ENCODE measurements at regions not wholly inside any gene's neighbourhood (a gene's known extent, or its start where the extent isn't known, plus 50 kb on each side); places are given as distances from the start of the nearest gene placed in this dataset.
"Not testable (repeated sequence)": the region's sequence is repeated elsewhere in the genome, so short reads cannot be mapped to it uniquely, and the experiment has no call there.

DNA sequence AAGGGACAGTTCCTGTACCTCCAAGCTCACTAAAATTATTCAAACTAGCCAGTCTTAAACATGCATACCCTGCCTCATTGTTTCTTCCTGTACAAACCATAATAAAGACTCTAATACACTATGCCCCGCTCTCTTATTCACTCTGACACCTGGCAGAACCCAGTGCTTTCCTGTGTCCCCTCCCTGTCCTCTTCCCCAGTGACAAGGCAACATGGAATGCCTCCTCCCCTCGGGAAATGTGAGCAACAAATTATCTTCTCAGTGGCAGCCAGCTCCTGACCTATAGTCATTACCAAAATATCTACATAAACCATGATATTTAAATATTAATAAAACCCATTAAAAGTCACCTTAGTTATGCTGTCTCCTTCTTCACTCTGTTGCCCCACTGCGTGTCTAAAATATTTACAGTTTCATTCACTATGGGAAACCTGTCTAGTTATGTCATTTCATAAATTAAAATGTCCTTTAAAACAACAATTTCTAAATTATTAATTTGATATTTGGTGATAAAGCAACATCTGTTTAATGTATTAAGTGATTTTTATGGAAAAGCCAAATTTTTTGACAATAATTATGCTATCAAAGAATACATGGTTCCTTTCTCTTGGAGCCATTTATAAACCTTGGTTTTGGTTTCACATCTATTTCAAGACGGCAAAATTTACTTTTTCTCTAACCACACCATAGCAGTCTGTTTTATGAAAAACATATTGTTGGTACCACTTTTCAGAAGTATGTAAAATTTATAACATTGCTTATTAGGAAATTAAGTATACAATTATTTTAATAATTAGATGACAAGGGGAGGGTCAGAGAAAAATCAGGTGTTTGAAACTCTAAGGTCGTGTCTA, 1355.2 kb downstream of the XPNPEP1 start:
- FAIRE-seq = no peak

DNA sequence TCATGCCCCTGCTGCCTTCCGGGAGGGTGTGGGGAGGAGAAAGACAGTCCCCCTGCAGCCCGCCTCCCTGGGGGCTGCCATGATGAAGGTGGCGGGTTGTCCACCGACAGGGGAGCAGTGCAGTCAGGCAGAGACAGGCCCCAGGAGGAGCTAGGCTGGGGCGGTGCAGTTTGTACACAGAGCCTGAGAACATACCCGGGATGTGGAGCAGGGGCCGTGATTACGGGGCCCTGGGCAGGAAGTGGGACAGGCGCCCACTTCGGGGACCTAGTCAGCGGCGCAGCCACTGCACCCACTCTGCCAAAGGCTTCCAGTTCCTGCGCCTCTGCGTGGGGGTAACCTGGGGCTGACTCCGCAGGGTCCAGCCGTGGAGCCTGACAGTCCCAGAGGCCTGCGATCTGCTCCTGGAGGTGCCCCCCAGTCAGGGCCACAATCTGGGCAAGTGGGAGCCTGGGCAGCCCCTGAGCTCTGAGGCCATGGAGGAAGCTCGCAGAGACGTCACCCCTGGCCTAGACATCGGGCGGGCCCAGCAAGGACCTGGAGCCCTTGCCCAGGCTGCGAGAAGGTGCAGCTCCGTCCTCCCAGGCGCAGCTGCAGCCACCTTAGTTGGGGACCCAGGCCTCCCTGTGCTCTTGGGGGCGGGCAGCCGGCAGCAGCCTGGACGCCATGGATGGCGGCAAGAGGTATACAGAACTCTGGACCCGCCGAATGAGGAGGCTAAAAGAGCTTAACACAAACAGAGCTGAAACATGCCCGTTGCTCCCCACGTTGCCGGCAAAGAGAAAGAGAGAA, 1356.8 kb downstream of the XPNPEP1 start:
- no peak for FAIRE-seq

DNA sequence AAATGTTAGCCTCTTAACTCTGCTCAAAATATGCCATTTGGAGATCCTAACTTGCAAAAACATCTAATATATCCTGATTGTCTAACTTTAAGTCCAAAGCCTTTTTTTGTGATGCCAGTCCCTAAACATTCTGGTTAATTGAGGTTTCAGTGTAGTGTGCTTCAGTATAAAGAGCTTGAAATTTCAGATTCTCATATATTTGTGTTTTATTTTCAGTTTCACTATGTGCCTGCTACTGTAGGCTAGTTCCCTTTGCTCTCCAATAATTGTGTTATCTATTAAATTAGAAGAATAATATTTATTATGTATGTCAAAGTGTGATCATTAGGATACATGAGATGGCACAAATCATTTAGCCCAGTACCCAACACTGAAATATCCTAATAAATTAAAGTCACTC, 1361.2 kb downstream of the XPNPEP1 start:
- FAIRE-seq = no peak

DNA sequence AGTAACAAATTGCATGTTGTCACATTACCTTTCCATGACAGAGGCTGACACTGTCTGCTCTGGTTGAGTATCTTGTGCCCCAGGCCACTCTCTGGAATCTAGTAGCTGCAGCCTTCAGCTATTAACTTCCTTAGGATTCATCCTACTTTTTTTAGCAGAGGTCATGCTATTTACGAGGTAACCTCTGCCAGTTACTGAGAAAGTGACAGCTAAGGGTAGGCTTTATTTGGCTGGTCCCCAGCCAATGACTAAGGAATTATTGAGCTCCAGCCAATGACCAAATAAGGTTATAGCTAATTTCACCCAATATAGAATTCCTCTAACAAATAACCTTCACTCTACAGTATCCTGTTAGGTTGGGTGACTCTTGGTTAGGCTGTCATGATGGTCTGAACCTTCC, 1361.7 kb downstream of the XPNPEP1 start:
- no peak for FAIRE-seq

DNA sequence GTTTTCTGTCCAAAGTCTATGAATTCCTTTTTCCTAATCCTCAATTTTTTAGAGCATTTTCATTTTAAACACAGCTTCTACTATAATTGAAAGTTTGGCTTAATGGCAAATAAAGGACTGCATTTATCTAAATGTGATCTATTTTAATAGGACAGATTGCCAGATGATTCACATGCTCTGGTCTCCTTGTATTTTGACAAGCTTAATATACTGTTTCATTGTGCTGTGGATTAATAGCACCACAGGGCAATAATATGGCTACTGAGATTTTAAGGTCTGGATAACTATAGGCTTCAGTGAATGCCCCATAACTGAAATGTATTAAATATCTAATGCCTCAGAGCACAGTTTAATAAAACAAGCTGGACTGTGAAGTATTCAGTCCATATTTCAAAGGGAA, 1362.8 kb downstream of the XPNPEP1 start:
- no peak for FAIRE-seq

DNA sequence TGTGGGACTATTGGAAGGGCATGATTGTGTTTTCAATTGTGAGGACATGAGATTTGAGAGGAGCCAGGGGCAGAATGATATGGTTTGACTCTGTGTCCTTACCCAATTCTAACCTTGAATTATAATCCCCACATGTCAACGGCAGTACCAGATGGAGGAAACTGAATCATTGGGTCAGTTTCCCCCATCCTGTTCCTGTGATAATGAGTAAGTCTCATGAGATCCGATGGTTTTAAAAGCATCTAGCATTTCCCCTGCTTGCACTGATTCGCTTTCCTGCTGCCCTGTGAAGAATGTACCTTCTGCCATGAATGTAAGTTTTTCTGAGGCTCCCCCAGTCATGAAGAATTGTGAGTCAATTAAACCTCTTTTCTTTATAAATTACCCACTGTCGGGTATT, 1367.1 kb downstream of the XPNPEP1 start:
- FAIRE-seq = no peak

DNA sequence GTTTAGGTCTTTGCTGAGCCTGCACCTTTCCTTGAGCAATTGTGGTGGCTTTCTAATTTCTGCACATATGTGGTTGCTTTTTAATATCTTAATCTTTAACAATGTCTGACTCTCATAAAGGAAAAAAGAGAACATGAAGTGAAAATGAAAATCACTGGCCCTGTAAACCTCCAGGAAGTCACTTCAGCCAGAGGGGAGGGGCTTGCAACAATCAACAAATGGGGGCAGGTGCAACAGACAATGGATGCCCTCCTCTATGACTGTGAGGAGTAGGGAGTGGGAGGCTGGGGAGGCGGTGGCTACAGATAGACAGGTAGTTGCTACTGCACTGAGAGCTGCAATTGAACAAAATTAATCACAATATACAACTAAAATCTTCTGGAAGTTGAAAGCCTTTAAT, 1377.4 kb downstream of the XPNPEP1 start:
- FAIRE-seq = no peak

DNA sequence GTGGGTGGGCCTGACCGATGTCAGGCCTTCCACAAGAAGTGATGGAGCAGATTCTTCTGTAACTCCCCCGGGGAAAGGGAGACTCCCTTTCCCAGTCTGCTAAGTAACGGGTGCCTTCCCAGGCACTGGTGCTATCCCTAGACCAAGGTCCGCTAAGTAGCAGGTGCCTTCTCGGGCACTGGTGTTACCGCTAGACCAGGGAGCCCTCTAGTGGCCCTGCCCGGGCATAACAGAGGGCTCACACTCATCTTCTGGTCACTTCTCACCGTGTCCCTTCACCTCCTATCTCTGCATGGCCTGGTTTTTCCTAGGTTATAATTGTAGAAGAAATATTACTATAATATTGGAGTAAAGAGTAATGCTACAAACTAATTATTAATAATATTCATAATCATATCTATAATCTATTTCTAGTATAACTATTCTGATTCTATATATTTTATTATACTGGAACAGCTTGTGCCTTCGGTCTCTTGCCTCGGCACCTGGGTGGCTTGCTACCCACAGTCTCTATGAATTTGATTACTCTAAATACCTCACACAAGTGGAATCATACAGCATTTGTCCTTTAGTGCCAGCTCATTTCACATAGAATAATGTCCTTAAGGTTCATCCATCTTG, 1378.7 kb downstream of the XPNPEP1 start:
- peak; percentile 88 for FAIRE-seq

DNA sequence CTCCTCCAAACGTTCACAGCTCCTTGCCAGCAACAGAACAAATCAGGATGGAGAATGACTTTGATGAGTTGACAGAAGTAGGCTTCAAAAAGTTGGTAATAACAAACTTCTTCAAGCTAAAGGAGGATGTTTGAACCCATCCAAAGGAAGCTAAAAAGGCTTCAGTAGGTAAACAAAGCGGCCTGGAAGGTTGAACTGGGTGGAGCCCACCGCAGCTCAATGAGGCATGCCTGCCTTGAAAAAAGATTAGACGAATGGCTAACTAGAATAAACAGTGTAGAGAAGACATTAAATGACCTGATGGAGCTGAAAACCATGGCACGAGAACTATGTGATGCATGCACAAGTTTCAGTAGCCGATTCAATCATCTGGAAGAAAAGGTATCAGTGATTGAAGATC, 1369.0 kb upstream of the SORCS1 start:
- FAIRE-seq = not testable (repeated sequence)

DNA sequence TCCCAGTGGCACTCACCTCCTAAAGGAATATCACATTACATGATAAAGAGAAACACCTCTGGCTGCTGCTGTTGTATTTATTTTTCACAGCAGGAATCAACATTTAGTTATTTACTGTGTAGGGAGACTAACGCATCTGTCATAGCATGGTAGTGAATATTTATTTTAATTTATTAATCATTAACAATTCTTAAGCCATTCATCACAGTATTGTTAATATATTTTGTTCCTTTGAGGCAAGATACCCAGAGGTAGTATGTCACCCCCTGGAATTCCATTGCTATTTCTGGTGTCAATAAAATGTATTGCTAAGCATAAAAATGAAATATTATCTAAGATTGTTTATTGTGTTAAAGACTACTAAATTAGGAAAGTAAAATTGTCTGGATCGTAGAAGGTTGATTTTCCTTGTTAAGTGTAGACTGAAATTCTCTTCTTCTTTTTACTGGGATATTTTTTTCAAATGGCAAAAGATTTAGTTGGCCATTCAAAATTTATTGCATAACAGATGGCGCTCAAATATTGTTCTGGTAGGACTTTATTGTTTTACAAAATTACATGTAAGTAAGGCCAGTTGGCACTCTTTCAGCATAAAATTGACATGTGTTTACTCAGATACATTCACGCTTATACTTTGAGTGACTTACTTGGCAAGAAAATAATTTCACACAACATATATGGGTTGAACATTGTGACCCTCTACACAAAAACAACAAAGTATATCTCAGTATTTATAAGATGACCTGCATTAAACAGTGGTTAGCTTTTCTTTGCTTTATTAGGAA, 1358.7 kb upstream of the SORCS1 start:
- peak; percentile 13 for FAIRE-seq

DNA sequence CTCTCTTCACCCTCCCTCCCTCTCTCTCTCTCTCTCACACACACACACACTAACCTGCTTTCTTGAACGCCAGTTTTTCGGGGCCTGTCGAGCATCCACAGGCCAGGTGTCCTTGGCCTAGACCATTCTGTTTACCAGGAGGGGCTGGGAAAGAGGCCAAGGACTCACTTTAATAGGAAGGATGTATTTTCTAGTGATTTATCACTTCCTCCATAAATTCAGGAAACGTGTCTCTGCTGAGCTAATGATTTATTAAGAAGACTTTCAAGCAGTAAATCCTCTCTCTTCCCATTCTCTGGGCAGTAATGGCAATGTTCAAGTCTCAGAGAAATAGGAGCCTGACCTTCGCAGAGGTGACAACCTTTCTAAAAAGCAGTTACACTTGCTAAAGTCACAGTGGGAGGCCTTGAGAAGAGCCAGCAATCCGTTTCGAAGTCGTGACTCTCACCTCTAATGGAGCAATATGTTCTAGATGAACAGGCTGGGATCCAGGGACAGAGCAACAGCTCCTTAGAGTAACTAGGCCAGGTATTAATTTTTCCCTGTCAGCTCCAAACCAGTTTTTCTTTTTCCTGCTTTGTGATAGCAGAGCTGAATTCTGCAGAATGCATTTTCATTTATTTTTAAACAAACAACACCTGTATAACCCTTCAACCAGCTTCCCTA, 1357.5 kb upstream of the SORCS1 start:
- no peak for FAIRE-seq

DNA sequence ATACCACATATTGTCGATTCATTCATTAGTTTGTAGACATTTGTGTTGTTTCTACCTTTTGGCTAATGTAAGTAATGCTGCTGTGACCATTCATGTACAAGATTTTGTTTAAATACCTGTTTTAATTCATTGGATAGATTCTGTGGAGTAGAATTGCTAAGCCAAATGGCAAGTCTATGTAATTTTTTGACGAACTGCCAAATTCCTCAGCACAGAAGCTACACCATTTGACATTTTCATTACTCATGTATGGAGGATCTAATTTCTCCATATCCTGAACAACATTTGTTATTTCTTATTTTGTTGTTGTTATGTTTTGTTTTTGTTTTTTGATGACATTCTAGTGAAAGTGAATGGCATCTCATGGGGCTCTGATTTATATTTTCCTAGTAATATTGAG, 1351.3 kb upstream of the SORCS1 start:
- FAIRE-seq = no peak

DNA sequence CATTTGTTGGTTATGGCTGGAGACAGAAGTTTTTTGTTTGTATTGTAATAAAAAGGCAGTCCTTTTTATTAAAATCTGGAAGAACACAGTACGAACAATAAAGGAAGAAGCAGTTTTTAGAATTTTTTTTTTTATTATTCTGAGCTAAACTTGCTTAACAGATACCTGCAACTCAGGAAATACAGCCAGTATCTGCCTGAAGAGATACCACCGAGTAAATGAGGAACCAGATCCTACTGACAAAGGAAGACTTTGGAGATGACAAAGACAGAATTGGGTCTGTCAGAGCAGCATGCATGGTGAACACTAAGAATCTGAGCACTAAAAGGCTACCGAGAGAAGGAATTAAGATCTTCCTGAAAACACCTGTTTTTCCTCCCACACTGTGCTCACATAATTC, 1335.9 kb upstream of the SORCS1 start:
- FAIRE-seq = no peak

DNA sequence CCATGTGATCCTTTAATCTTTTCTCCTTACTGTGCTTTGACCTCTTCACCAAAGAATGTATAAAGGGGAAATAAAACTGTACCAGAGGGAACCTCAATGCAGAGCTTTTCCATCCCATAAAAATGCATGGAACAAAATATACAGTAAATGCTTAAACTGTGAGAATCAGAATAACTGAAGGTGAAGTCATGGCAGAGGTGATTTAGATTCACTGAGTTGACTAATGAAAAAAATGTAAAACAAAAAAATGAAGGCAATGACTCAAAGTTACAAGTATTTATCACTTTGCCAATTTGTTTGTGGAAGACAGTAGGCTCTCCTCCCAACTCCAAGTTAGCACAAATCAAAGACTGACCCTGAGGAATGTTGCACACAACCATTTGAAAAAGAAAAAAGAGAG, 1331.6 kb upstream of the SORCS1 start:
- no peak for FAIRE-seq

DNA sequence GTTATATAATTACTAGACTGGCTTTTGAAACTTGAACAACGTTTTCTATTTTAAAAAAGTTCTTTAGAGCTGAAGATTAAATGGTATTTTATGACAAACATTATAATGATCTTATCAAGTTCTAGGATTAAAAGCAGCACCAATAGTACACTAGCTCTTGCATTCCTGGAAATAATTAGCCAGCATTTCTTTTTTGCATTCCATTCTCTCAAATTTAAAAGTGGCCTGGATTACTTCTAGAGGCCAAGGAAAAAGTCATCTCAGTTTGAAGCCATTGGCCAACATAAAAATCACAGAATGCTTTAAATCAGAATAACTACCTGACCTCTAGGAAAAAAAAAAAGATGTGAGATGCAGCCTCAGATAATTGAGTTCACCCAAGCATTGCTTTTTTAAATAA, 1326.4 kb upstream of the SORCS1 start:
- no peak for FAIRE-seq

DNA sequence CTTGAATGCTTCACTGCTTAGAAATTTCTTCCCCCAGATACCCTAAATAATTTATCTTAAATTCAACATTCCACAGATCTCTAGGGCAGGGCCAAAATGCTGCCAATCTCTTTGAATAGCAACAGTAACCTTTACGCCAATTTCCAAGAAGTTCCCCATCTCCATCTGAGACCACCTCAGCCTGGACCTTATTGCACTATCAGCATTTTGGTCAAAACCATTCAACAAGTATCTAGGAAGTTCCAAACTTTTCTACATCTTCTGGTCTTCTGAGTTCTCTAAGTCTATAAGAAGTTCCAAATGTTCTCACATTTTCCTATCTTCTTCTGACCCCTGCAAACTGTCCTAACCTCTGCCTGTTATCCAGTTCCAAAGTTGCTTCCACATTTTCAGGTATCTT, 1306.9 kb upstream of the SORCS1 start:
- FAIRE-seq = no peak

DNA sequence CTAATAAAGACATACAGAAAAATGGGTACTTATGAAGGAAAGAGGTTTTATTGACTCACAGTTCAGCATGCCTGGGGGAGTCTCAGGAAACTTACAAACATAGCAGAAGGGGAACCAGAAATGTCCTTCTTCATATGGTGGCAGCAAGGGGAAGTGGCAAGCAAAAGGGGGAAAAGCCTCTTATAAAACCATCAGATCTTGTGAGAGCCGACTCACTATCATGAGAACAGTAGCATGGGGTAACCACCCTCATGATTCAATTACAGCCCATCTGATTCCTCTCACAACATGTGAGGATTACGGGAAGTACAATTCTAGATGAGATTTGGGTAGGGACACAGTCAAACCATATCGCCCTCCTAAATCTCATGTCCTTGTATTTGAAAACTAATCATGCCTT, 1305.4 kb upstream of the SORCS1 start:
- no peak for FAIRE-seq

DNA sequence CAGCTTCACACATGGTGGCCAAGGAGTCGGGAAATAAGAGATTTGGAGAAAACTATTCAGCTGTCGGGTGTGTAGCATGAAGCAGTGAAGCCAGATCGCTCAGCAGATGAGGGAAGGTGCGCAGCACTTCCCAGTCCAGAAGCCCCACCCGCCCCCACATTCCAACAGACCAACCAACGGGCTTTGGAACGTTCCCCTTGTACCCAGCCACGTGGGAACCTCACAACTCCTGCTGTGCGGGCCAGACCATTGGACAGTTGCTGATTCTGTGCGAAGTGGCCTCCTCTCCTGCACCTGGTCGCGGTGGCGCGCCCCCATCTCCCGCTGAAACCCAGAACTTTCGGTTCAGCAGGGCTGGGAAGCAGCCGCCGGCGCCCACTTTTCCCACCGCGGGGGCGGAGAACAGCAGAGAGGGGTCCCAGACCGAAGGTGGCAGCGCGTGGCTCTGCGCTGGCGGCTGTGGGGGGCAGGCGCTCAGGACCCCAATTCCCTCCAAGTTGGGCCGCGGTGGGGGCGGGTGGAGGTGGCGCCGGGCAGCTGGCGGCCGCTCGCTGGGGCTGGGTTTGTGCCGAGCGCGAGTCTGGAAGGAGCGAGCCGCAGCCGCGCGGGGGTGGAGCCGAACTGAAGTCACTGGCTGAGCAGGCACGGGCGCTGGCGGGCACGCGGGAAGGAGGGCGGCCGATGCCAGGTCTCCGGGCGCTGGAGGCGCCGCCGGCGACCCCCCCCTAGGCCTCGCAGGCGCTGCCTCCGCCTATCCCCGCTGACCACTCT, 1301.5 kb upstream of the SORCS1 start:
- FAIRE-seq = no peak

DNA sequence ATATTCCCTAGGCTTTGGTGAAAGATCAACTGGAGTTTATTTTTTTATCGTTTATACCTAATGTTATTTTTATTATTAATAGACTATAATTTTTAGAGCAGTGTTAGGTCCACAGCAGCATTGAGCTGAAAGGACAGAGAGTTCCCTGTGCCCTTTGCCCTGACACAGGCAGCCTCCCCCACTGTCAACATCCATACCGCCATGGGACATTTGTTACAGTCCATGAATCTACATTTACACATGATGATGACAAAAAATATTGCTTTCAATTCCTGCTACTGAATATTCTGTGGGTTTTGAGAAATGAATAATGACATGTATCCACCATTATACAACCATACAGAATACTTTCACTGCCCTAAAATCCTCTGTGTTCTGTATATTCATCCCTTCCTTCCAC, 1297.5 kb upstream of the SORCS1 start:
- FAIRE-seq = no peak

DNA sequence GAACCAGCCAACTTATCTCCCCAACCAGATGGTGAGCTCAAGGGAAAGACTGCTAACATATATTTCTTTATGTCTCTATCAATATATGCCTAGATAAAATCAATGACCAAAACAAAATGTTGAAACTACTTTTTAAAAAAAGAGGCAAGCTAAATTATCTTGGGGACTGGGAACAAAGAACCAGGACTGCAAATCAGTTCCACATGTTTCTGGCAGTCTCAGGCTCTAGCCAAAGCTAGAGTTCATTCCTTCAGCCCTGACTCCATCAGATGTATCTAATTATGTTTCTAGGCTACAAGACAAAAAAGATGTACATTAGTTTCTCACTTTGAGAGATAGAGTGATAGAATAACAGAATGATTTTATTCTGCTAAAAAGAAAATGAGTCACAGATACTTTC, 1290.3 kb upstream of the SORCS1 start:
- FAIRE-seq = no peak

DNA sequence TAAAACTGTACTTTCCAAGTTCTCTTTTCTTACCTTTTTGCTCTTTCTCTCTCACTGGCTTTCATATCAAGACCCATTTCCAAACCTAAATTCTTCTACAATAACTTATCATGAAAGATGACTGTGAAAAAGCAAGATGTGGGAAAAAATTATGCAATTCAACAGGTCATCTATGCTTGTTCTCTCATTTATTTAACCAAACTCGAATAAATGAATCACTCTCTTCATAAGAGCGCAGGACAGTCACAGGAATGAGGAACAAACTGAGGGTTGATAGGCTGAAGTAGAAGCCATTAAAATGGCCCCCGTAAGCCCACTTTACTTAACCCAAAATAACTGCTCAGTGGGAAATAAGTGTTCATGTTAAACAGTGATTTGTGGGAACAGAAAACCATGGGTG, 1289.7 kb upstream of the SORCS1 start:
- no peak for FAIRE-seq

DNA sequence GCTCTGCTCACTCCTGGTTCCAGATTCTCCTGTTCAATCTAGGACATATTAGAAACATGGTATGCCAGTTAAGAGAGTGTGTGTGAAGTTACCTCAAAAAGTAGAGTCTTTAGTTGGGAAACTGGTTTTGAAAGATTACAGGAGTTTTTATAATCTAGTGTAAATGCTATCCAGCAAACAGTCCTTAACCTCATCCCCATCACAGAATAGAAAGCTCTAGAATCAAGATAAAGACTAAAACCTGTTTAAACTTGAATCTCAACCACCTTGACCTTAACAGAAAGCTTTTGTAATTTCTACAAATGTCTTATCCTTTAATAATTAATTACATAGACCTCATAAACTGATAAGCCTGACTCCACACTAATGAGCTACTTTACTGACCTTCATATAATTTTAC, 1288.7 kb upstream of the SORCS1 start:
- no peak for FAIRE-seq

Measured in islet of Langerhans (tissue), 1 donor.